ENCODE measurements at regions not wholly inside any gene's neighbourhood (a gene's known extent, or its start where the extent isn't known, plus 50 kb on each side); places are given as distances from the start of the nearest gene placed in this dataset.

DNA sequence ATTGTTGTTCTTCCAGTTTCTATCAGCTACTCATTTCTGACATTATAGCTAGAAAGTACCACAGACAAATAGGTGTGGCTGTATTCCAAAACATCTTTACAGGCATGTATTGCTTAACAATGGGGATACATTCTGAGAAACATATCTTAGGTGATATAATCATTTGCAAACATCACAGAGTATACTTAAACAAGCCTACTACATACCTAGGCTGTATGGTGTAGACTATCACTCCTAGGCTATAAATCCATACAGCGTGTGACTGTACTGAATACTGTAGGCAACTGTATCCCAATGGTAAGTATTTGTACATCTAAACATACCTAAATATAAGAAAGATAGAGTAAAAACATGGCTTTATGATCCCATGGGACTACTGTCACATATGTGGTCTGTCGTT lies 231.8 kb downstream of the ETS1 start:
- no peak for TF ChIP-seq EZH2 (IDR thresholded peaks at IDR 0.05; ENCODE audit: insufficient read depth, low read length)
- TF ChIP-seq, protein P1, sequence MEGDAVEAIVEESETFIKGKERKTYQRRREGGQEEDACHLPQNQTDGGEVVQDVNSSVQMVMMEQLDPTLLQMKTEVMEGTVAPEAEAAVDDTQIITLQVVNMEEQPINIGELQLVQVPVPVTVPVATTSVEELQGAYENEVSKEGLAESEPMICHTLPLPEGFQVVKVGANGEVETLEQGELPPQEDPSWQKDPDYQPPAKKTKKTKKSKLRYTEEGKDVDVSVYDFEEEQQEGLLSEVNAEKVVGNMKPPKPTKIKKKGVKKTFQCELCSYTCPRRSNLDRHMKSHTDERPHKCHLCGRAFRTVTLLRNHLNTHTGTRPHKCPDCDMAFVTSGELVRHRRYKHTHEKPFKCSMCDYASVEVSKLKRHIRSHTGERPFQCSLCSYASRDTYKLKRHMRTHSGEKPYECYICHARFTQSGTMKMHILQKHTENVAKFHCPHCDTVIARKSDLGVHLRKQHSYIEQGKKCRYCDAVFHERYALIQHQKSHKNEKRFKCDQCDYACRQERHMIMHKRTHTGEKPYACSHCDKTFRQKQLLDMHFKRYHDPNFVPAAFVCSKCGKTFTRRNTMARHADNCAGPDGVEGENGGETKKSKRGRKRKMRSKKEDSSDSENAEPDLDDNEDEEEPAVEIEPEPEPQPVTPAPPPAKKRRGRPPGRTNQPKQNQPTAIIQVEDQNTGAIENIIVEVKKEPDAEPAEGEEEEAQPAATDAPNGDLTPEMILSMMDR (IDR thresholded peaks at IDR 0.05; ENCODE audit: insufficient read depth, low read depth, low read length): no peak

Data from astrocyte (in vitro differentiated cells and primary cell).